HepG2 (cell line): ENCODE measurements at regions not wholly inside any gene's neighbourhood (a gene's known extent, or its start where the extent isn't known, plus 50 kb on each side); places are given as distances from the start of the nearest gene placed in this dataset.

Experiments
- ARHGAP35 ChIP-seq: sonication (generic); formaldehyde crosslinking; IDR thresholded peaks from 2 replicates; pipeline ENCODE4 v1.9.0; 2022; ENCODE audit warnings: mild to moderate bottlenecking, inconsistent platforms, moderate library complexity, missing genetic modification reagents, borderline replicate concordance
- ATF1 ChIP-seq: IDR thresholded peaks from 2 replicates; pipeline ENCODE4 v1.6.1; 2016; ENCODE audit warnings: mild to moderate bottlenecking, control low read depth
- DR1 ChIP-seq: sonication (generic); formaldehyde crosslinking; IDR thresholded peaks from 2 replicates; pipeline ENCODE4 v1.8.0; 2021; ENCODE audit warnings: mild to moderate bottlenecking, missing genetic modification reagents, inconsistent platforms
- GABPB1 ChIP-seq: IDR thresholded peaks from 2 replicates; pipeline ENCODE4 v1.6.1; 2016; ENCODE audit warnings: mild to moderate bottlenecking, missing genetic modification reagents, moderate library complexity, missing compliant biosample characterization
- KLF12 ChIP-seq: sonication (generic); formaldehyde crosslinking; IDR thresholded peaks from 2 replicates; pipeline ENCODE4 v1.4.0; 2020; ENCODE audit warnings: missing genetic modification reagents, borderline replicate concordance
- MAFG ChIP-seq: sonication (generic); formaldehyde crosslinking; IDR thresholded peaks from 2 replicates; pipeline ENCODE4 v1.5.1; 2020; ENCODE audit warnings: mild to moderate bottlenecking, missing genetic modification reagents
- NFIC ChIP-seq: IDR thresholded peaks from 2 replicates; pipeline ENCODE4 v1.6.1; 2012; ENCODE audit warnings: mild to moderate bottlenecking, low read length, inconsistent platforms
- PHF8 ChIP-seq: sonication (generic); formaldehyde crosslinking; IDR thresholded peaks from 2 replicates; pipeline ENCODE4 v1.5.0; 2020; ENCODE audit warnings: missing genetic modification reagents
- PRDM10 ChIP-seq: sonication (generic); formaldehyde crosslinking; IDR thresholded peaks from 2 replicates; pipeline ENCODE4 v1.4.0; 2020; ENCODE audit warnings: low read depth, missing genetic modification reagents
- TARDBP ChIP-seq: sonication (generic); formaldehyde crosslinking; IDR thresholded peaks from 2 replicates; pipeline ENCODE4 v1.8.0; 2022; ENCODE audit warnings: mild to moderate bottlenecking, missing genetic modification reagents
- ZNF362 ChIP-seq: sonication (generic); formaldehyde crosslinking; IDR thresholded peaks from 2 replicates; pipeline ENCODE4 v1.4.0; 2020; ENCODE audit warnings: missing genetic modification reagents, mild to moderate bottlenecking, borderline replicate concordance
- ZNF414 ChIP-seq: sonication (generic); formaldehyde crosslinking; IDR thresholded peaks from 2 replicates; pipeline ENCODE4 v1.5.0; 2020; ENCODE audit warnings: missing genetic modification reagents
- ZNF772 ChIP-seq: sonication (generic); formaldehyde crosslinking; IDR thresholded peaks from 2 replicates; pipeline ENCODE4 v1.5.0; 2020; ENCODE audit warnings: mild to moderate bottlenecking, missing genetic modification reagents
- ZNF788 ChIP-seq: sonication (generic); formaldehyde crosslinking; IDR thresholded peaks from 2 replicates; pipeline ENCODE4 v1.5.0; 2020; ENCODE audit warnings: mild to moderate bottlenecking, missing genetic modification reagents, borderline replicate concordance
- ZNF792 ChIP-seq: IDR thresholded peaks from 2 replicates; pipeline ENCODE4 v1.6.1; 2016
- TF ChIP-seq, protein P1 (sequence below): sonication (generic); formaldehyde crosslinking; IDR thresholded peaks from 2 replicates; pipeline ENCODE4 v1.4.0; 2020; ENCODE audit warnings: missing genetic modification reagents, borderline replicate concordance
- TF ChIP-seq, protein P2 (sequence below): sonication (generic); formaldehyde crosslinking; IDR thresholded peaks from 2 replicates; pipeline ENCODE4 v1.5.0; 2020; ENCODE audit warnings: missing genetic modification reagents

GRCh38 chr6:149249370-149250357 is 67.8 kb upstream of the TAB2 start (continued):
- TF ChIP-seq, protein P1, sequence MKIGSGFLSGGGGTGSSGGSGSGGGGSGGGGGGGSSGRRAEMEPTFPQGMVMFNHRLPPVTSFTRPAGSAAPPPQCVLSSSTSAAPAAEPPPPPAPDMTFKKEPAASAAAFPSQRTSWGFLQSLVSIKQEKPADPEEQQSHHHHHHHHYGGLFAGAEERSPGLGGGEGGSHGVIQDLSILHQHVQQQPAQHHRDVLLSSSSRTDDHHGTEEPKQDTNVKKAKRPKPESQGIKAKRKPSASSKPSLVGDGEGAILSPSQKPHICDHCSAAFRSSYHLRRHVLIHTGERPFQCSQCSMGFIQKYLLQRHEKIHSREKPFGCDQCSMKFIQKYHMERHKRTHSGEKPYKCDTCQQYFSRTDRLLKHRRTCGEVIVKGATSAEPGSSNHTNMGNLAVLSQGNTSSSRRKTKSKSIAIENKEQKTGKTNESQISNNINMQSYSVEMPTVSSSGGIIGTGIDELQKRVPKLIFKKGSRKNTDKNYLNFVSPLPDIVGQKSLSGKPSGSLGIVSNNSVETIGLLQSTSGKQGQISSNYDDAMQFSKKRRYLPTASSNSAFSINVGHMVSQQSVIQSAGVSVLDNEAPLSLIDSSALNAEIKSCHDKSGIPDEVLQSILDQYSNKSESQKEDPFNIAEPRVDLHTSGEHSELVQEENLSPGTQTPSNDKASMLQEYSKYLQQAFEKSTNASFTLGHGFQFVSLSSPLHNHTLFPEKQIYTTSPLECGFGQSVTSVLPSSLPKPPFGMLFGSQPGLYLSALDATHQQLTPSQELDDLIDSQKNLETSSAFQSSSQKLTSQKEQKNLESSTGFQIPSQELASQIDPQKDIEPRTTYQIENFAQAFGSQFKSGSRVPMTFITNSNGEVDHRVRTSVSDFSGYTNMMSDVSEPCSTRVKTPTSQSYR (CRISPR knock-in tag), result no peak
- TF ChIP-seq ZNF362 (CRISPR knock-in tag) (peak; percentile 73; the same call in 1 of the 2 replicates), PRDM10 (CRISPR knock-in tag) (no peak), ZNF414 (CRISPR knock-in tag) (no peak), ZNF772 (CRISPR knock-in tag) (no peak), KLF12 (CRISPR knock-in tag) (no peak), MAFG (CRISPR knock-in tag) (no peak), NFIC (no peak), GABPB1 (CRISPR knock-in tag) (0 out of 2 replicates have a peak, but pooled peaks have one; percentile 7), DR1 (CRISPR knock-in tag) (no peak), ZNF792 (CRISPR knock-in tag) (no peak), ZNF788 (CRISPR knock-in tag) (no peak), ATF1 (CRISPR knock-in tag) (no peak), ARHGAP35 (no peak), PHF8 (no peak), TARDBP (CRISPR knock-in tag) (0 out of 2 replicates have a peak, but pooled peaks have one; percentile 23)
- TF ChIP-seq, protein P2, sequence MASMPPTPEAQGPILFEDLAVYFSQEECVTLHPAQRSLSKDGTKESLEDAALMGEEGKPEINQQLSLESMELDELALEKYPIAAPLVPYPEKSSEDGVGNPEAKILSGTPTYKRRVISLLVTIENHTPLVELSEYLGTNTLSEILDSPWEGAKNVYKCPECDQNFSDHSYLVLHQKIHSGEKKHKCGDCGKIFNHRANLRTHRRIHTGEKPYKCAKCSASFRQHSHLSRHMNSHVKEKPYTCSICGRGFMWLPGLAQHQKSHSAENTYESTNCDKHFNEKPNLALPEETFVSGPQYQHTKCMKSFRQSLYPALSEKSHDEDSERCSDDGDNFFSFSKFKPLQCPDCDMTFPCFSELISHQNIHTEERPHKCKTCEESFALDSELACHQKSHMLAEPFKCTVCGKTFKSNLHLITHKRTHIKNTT (CRISPR knock-in tag), result no peak
